GM19468 (cell line): ENCODE measurements at regions not wholly inside any gene's neighbourhood (a gene's known extent, or its start where the extent isn't known, plus 50 kb on each side); places are given as distances from the start of the nearest gene placed in this dataset.
A peak's percentile ranks its signal among the peaks of the same experiment; 100 is the strongest.

ENCODE experiments used
- ATAC-seq: cut with Tn5 transposase; IDR thresholded peaks from one replicate; pipeline ENCODE4 v1.9.1; 2021; ENCODE audit warnings: mild to moderate bottlenecking, moderate library complexity, moderate number of reproducible peaks; ENCODE audit not compliant: unreplicated experiment; ENCODE audit errors: extremely low read depth

- ATAC-seq: no peak
Measured at GRCh38 chr3:148319960-148320359, 377.7 kb upstream of the AGTR1 start.

- no peak for ATAC-seq
Measured at GRCh38 chr3:148329481-148330235, 368.0 kb upstream of the AGTR1 start.

GRCh38 chr3:148330542-148330941, 367.2 kb upstream of the AGTR1 start:
- ATAC-seq: no peak

GRCh38 chr3:148331081-148331846, 366.4 kb upstream of the AGTR1 start:
- ATAC-seq: no peak

- ATAC-seq: no peak
Measured at GRCh38 chr3:148332509-148332908, 365.2 kb upstream of the AGTR1 start.

GRCh38 chr3:148333091-148333490, 364.6 kb upstream of the AGTR1 start:
- ATAC-seq: no peak

- ATAC-seq: no peak
Measured at GRCh38 chr3:148335612-148336011, 362.1 kb upstream of the AGTR1 start.

GRCh38 chr3:148343416-148343815, 354.3 kb upstream of the AGTR1 start:
- no peak for ATAC-seq

- no peak for ATAC-seq
Measured at GRCh38 chr3:148344521-148344920, 353.2 kb upstream of the AGTR1 start.

GRCh38 chr3:148360051-148360450, 337.7 kb upstream of the AGTR1 start:
- no peak for ATAC-seq

- no peak for ATAC-seq
Measured at GRCh38 chr3:148366743-148367410, 330.8 kb upstream of the AGTR1 start.

GRCh38 chr3:148367756-148368155, 329.9 kb upstream of the AGTR1 start:
- no peak for ATAC-seq

- ATAC-seq: no peak
Measured at GRCh38 chr3:148369381-148369780, 328.3 kb upstream of the AGTR1 start.

- ATAC-seq: no peak
Measured at GRCh38 chr3:148372206-148372875, 325.4 kb upstream of the AGTR1 start.

GRCh38 chr3:148373961-148374360, 323.7 kb upstream of the AGTR1 start:
- ATAC-seq: no peak

- peak; percentile 78 for ATAC-seq
Measured at GRCh38 chr3:148379763-148380382, 317.8 kb upstream of the AGTR1 start.

- ATAC-seq: no peak
Measured at GRCh38 chr3:148381051-148381450, 316.7 kb upstream of the AGTR1 start.

GRCh38 chr3:148389916-148390315, 307.8 kb upstream of the AGTR1 start:
- ATAC-seq: no peak

GRCh38 chr3:148395821-148396220, 301.9 kb upstream of the AGTR1 start:
- no peak for ATAC-seq

- no peak for ATAC-seq
Measured at GRCh38 chr3:148400754-148401153, 296.9 kb upstream of the AGTR1 start.
